DLD1 (cell line): ENCODE measurements at regions not wholly inside any gene's neighbourhood (a gene's known extent, or its start where the extent isn't known, plus 50 kb on each side); places are given as distances from the start of the nearest gene placed in this dataset.

Experiments
- in situ Hi-C: cut with HindIII; loops from 2 replicates; pipeline ENCODE4 v1.10.0; 2017; ENCODE audit warnings: low sequenced_read_pairs

GRCh38 chr3:104514776-104515175, 851.9 kb upstream of the ALCAM start:
- in situ Hi-C loops: no loop called here

- in situ Hi-C loops: no loop called here
Measured at GRCh38 chr3:104519068-104519467, 847.6 kb upstream of the ALCAM start.

- in situ Hi-C loops: no loop called here
Measured at GRCh38 chr3:104519468-104520227, 847.1 kb upstream of the ALCAM start.

GRCh38 chr3:104520228-104520655, 846.5 kb upstream of the ALCAM start:
- in situ Hi-C loops: no loop called here

- in situ Hi-C loops: no loop called here
Measured at GRCh38 chr3:104521606-104522336, 844.9 kb upstream of the ALCAM start.

GRCh38 chr3:104523136-104523535, 843.6 kb upstream of the ALCAM start:
- in situ Hi-C loops: no loop called here

GRCh38 chr3:104526901-104527401, 839.8 kb upstream of the ALCAM start:
- in situ Hi-C loops: no loop called here

- in situ Hi-C loops: no loop called here
Measured at GRCh38 chr3:104530934-104531333, 835.8 kb upstream of the ALCAM start.

- in situ Hi-C loops: no loop called here
Measured at GRCh38 chr3:104536715-104537114, 830.0 kb upstream of the ALCAM start.

GRCh38 chr3:104537323-104537722, 829.4 kb upstream of the ALCAM start:
- in situ Hi-C loops: no loop called here

GRCh38 chr3:104546301-104546700, 820.4 kb upstream of the ALCAM start:
- in situ Hi-C loops: no loop called here

GRCh38 chr3:104547031-104547430, 819.7 kb upstream of the ALCAM start:
- in situ Hi-C loops: no loop called here

- in situ Hi-C loops: no loop called here
Measured at GRCh38 chr3:104548401-104548800, 818.3 kb upstream of the ALCAM start.

- in situ Hi-C loops: no loop called here
Measured at GRCh38 chr3:104549099-104549714, 817.5 kb upstream of the ALCAM start.

- in situ Hi-C loops: no loop called here
Measured at GRCh38 chr3:104553121-104553520, 813.6 kb upstream of the ALCAM start.

GRCh38 chr3:104554425-104554824, 812.3 kb upstream of the ALCAM start:
- in situ Hi-C loops: no loop called here

GRCh38 chr3:104555728-104556127, 811.0 kb upstream of the ALCAM start:
- in situ Hi-C loops: no loop called here

- in situ Hi-C loops: no loop called here
Measured at GRCh38 chr3:104556372-104557078, 810.2 kb upstream of the ALCAM start.

GRCh38 chr3:104561324-104561723, 805.4 kb upstream of the ALCAM start:
- in situ Hi-C loops: no loop called here

- in situ Hi-C loops: no loop called here
Measured at GRCh38 chr3:104564045-104564643, 802.6 kb upstream of the ALCAM start.

GRCh38 chr3:104566054-104566453, 800.7 kb upstream of the ALCAM start:
- in situ Hi-C loops: no loop called here
